ENCODE measurements at regions not wholly inside any gene's neighbourhood (a gene's known extent, or its start where the extent isn't known, plus 50 kb on each side); places are given as distances from the start of the nearest gene placed in this dataset.

- TF ChIP-seq CTCF (IDR thresholded peaks at IDR 0.05), result no peak
- TF ChIP-seq ZFX (IDR thresholded peaks at IDR 0.05; ENCODE audit: borderline replicate concordance), result no peak
Measured at GRCh38 chr5:57939335-57939734, 456.7 kb upstream of the ACTBL2 start.

Data from 22Rv1 (cell line).